T-helper 22 cell (primary cell): ENCODE measurements at regions not wholly inside any gene's neighbourhood (a gene's known extent, or its start where the extent isn't known, plus 50 kb on each side); places are given as distances from the start of the nearest gene placed in this dataset.

ENCODE experiments used
- DNase-seq: peaks from one replicate; pipeline ENCODE4 v3.0.0-alpha.2; 2020; ENCODE audit warnings: low read depth

- DNase-seq: no peak
Observed at GRCh38 chr17:5819921-5820685, 235.8 kb upstream of the NLRP1 start.

GRCh38 chr17:5820721-5821456 lies 236.6 kb upstream of the NLRP1 start:
- no peak for DNase-seq

DNA sequence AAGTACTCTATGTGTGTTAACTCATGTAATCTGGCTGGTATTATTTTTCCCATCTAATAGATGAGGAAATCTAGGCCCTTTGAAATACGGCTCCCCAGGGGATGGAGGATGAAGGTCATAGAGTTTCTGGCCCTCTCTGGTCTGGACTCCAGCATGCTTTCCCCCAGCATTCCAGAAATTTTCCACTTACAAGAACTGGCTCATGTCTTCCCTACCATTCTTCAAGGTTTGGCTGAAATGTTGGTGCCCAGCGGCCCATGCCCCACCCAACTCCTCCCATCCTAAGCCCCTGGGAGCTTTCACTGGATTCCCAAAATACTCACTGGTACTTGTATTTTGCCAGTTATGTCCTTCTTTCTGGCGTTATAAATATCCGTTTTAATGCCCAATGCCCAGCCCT lies 237.5 kb upstream of the NLRP1 start:
- DNase-seq: no peak

GRCh38 chr17:5822281-5823060 lies 238.2 kb upstream of the NLRP1 start:
- no peak for DNase-seq

DNA sequence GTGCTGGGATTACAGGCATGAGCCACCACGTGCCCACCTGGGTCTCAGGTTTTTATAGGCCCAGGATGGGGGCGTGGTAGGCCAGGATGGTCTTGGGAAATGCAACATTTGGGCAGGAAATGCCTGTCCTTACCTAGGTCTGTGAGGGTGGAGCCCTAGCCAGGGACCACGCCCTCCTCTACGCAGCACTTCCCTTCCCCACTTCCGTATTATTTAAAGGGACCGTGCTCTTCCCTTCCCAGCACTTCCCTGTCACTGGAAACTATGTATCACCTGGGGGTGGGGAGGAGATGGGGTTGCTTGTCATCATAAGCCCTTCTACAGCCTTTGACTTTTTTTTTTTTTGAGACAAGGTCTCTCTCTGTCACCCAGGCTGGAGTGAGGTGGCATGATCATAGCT lies 238.9 kb upstream of the NLRP1 start:
- no peak for DNase-seq

DNA sequence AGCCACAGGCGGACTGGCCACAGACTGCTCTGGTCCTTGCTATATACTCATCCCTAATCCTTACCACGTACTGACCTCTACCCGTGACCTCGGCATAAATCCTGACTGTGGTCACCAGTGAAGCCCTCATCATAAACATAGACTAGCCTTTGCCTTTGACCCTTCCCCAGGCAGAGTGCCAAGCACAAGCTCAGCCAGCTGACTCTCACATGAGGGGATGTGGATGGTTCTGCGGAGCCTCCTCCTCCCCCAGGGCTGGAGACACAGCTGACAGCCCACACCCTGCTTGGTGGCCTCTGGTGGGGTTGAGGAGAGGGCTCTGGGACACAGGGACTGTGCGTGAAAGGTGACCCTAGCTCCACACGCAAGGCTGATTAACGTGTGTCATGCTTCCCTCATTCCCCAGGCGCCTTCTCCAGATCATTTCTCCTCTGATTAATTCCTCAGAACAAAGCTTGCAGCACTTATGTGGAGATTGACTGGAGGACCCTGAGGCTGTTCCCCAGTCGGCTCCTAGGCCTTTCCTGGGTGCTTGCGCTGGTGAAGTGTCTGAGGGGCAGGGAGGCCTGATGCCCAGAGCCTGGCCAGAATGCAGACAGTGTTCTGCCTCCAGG lies 241.5 kb upstream of the NLRP1 start:
- no peak for DNase-seq

DNA sequence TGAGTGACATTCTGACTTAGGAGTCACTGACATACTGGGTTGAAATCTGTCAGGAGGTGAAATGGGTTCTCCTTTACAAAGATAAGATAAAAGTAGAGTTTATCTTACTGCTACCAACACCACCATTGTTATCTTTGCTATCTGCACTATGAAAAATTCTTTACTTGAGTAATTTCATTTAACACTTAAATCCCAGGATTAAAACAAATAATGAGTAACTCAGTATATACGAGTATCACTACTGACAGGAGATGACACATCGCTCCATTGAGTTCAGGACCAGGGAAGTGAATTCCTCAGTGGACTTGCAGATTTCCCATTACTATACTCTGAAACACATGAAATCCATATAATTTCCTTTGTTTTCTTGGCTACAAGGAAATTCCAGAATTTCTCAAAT lies 242.1 kb upstream of the NLRP1 start:
- no peak for DNase-seq

- no peak for DNase-seq
Observed at GRCh38 chr17:5830921-5831320, 239.3 kb upstream of the WSCD1 start.

GRCh38 chr17:5832886-5833285 lies 237.3 kb upstream of the WSCD1 start:
- no peak for DNase-seq

GRCh38 chr17:5837055-5837491 lies 233.1 kb upstream of the WSCD1 start:
- DNase-seq: no peak

DNA sequence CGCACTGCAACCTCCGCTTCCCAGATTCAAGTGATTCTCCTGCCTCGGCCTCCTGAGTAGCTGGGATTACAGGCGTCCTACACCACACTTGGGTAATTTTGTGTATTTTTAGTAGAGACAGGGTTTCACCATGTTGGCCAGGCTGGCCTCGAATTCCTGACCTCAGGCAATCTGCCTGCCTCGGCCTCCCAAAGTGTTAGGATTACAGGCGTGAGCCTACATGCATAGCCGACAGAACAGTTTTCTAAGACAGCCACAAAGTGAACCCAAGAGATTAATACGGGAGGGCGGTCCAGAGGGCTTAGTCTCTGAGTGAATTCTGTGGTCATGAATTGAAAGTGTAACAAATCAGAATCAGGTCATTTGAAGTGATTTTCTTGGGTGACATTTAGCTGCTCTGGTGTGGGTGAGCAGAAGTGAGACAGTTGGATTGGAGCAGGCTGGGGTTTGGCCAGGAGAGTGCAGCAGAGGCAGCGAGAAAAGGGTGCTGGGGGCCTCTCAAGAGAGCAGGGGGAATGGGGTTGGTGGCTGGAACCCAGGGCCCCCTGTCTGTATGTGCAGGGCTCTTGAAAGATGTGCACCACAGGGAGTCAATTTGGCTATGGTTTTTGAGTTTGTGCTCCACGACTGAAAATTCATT lies 231.4 kb upstream of the WSCD1 start:
- no peak for DNase-seq

GRCh38 chr17:5840811-5841446 lies 229.2 kb upstream of the WSCD1 start:
- no peak for DNase-seq

DNA sequence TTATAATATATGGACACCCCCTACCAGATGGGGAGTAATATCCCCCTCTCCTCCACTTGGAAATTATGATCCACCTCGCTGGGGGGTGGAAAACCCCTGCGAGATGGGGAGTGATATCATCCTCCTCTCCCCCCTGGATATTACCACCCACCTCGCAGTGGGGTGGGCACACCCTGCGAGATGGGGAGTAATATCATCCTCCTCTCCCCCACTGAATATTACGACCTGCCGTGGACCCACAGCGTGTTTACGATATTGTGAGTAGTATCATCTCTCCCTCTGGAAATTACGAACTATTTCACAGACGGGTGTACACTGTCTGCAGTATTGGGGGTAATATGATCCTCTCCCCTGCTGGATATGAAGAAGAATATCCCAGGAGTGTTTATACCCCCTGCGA lies 228.3 kb upstream of the WSCD1 start:
- DNase-seq: no peak

GRCh38 chr17:5843366-5844026 lies 226.7 kb upstream of the WSCD1 start:
- no peak for DNase-seq

GRCh38 chr17:5846001-5846400 lies 224.2 kb upstream of the WSCD1 start:
- DNase-seq: no peak

DNA sequence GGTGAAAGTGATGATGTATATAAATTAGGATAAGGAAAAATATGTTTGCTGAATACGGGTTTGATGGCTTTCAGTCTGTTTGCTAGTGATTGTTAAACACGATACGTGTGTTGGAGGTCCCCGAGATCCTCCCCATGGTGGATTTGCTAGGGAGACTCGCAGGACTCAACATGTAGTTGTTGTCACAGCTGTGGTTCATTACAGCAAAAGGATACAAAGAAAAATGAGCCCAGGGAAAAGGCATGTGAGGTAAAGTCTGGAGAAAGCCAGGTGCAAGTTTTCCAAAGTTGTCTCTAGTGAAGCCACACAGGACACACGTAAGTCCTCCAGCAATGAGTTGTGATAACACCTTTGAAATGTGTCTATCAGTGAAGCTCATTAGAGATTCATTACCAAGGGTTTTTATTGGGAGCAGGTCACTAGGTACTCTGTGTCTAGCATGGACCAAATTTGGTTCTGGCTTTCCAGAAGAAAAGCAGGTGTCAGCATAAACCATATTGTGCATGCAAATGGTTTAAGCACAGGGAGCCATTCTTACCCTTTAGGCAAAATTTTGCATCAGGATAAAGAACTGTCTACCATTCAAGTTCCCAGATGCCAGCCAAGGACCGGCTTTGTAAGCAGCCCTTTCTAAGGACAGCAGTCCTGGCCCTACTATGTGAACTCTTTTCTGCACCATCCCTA lies 215.2 kb upstream of the WSCD1 start:
- DNase-seq: no peak

DNA sequence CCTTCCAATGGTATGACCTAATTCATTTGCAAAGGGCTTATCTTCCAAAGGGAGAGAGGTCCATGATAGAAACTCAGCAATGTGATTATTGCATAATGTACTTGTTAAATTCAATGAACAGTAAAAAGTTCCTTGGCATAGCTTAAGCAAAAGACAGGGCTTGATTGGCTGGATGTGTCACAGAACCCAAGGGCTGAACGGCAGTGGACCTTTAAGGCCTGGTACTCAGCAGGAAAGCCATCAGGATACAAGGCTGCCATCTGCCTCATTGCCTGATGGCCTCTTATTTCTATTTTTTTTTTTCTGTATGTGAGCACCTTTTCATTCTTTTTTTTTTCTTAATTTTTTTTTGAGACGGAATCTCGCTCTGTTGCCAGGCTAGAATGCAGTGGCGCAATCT lies 208.9 kb upstream of the WSCD1 start:
- no peak for DNase-seq

GRCh38 chr17:5861854-5862253 lies 208.3 kb upstream of the WSCD1 start:
- no peak for DNase-seq

DNA sequence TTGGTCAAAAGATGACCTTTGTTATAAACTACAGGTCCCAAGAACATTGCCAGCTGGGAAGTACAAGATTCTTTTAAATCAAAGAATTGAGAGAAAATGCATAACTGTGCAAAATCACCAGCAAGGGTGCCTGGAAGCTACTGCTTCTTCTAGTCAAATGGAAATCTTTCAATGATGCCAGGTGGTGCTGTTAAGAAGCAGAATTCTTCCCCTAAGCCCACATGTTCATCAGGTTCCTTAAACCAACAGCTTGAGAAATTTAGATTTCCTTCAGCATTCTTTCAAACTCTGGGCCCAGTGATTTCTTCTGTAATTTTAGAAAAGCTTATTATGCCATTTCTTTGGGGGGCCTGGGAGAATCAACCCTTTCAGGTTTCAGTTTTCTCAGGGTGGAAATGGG lies 207.8 kb upstream of the WSCD1 start:
- DNase-seq: no peak
